SH-SY5Y (cell line): ENCODE measurements at regions not wholly inside any gene's neighbourhood (a gene's known extent, or its start where the extent isn't known, plus 50 kb on each side); places are given as distances from the start of the nearest gene placed in this dataset.
A peak's percentile ranks its signal among the peaks of the same experiment; 100 is the strongest.

ENCODE experiments used
- GATA2 ChIP-seq: IDR thresholded peaks from 2 replicates; pipeline ENCODE4 v1.6.1; 2011; ENCODE audit warnings: mild to moderate bottlenecking, low read depth, low read length
- GATA3 ChIP-seq: IDR thresholded peaks from 2 replicates; pipeline ENCODE4 v1.6.1; 2011; ENCODE audit warnings: low read depth, mild to moderate bottlenecking, low read length, moderate library complexity

DNA sequence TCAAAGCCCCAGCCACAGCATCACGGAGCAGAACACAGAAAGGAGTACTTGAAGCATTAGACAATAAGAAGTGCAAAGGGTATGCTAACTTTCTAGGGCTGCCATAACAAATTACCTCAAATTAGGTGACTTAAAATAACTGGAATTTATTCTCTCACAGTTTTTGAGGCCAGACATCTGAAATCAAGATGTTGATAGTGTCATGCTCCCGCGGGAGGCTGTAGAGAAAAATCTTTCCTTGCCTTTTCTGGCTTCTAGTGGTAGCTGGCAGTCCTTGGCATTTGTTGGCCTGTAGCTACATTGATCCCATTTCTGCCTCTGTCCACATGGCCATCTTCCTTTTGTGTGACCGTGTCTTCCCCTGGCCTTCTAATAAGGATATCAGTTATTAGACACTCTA is 51.9 kb upstream of the SPDL1 start:
- TF ChIP-seq GATA2: no peak
- TF ChIP-seq GATA3: no peak

DNA sequence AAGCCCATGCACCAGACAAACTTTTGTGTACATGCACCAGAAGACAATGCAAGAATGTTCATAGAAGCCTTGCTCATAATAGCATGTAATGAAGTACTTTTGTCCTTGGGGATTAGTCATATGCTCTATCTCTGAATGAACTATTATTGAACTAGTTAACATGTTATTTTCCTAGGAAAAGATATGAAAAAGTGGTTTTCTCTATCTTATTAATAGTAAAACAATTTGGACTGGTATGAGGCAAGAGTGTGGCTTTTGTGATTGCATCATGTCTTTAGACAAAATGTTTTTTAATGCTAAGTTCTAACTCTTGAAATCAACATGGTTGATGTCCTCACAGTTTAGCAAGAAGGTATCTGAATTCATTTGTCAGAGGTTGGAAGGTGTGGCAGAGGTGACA is 55.7 kb upstream of the SPDL1 start:
- TF ChIP-seq GATA2 (no peak), GATA3 (no peak)

GRCh38 chr5:169527066-169527465 is 56.5 kb upstream of the SPDL1 start:
- no peak for TF ChIP-seq GATA2
- TF ChIP-seq GATA3: no peak

- TF ChIP-seq GATA3: no peak
- no peak for TF ChIP-seq GATA2
Observed at GRCh38 chr5:169522851-169523250, 60.7 kb upstream of the SPDL1 start.

DNA sequence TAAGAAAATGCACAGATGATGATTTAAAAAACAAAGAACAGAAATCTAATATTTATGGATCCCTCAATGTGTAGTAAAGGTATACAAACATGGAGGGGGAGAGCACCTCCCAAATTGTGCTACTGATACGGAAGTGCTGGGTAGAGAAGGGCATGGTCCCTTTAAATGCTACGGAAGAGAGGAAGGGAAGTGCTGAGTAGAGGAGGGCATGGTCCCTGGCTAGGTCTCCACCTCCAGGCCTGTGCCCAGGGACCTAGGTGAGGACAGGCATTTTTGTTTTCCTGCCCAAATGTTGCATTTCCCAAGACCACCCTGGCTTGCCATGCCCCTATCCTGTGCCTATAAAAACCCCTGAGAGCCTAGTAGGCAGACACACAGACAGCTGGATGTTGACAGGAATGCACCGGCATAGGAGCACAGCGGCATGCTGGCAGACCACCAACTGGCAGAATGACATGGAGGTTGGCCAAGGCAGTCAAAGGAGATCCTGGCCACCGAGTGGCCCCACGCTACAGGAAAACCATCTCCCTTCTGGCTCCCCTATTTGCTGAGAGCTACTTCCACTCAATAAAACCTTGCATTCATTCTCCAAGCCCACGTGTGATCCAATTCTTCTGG is 62.1 kb upstream of the SPDL1 start:
- TF ChIP-seq GATA2 (no peak), GATA3 (no peak)

- TF ChIP-seq GATA2: no peak
- TF ChIP-seq GATA3: no peak
Observed at GRCh38 chr5:169519358-169519757, 64.2 kb upstream of the SPDL1 start.

GRCh38 chr5:169512385-169512784 is 71.2 kb upstream of the SPDL1 start:
- TF ChIP-seq GATA3: no peak
- TF ChIP-seq GATA2: no peak

GRCh38 chr5:169511708-169512107 is 71.9 kb upstream of the SPDL1 start:
- TF ChIP-seq GATA2 (no peak), GATA3 (no peak)

- TF ChIP-seq GATA2 (no peak), GATA3 (no peak)
Observed at GRCh38 chr5:169507051-169507450, 76.5 kb upstream of the SPDL1 start.

GRCh38 chr5:169503886-169504285 is 79.7 kb upstream of the SPDL1 start:
- TF ChIP-seq GATA3 (peak; percentile 90), GATA2 (peak; percentile 94)

GRCh38 chr5:169499990-169500505 is 83.5 kb upstream of the SPDL1 start:
- TF ChIP-seq GATA3 (no peak), GATA2 (no peak)

GRCh38 chr5:169496878-169497277 is 86.7 kb upstream of the SPDL1 start:
- TF ChIP-seq GATA2 (no peak), GATA3 (no peak)

DNA sequence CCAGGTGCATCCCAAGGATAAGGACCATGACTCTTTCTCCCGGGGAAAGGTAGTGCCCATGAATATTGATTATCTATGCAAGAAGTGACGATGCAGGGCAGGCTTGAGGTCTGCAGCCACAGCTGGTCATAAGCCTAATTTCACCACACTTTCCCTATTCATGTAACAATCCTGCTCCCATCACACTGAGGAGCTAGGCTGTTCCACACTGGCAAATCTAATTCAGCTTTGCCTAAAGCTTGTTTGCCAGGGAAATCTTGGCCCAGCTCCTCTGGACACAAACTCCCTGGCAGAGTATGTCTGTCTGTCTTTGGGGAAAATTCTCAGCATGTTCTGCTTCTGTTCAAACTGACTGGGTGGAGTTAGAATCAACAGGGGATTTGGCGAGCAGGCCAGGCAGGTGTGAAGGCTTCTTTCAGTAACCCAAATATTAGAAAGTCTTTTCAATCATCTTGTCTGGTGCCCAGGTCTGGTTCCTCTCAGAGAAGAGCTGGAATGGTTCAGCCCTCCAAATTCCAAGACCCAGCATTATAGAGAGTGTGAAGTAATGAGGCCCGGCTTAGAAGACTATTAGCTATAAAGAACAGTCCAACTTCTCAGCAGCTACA is 88.5 kb upstream of the SPDL1 start:
- TF ChIP-seq GATA2 (no peak), GATA3 (no peak)

DNA sequence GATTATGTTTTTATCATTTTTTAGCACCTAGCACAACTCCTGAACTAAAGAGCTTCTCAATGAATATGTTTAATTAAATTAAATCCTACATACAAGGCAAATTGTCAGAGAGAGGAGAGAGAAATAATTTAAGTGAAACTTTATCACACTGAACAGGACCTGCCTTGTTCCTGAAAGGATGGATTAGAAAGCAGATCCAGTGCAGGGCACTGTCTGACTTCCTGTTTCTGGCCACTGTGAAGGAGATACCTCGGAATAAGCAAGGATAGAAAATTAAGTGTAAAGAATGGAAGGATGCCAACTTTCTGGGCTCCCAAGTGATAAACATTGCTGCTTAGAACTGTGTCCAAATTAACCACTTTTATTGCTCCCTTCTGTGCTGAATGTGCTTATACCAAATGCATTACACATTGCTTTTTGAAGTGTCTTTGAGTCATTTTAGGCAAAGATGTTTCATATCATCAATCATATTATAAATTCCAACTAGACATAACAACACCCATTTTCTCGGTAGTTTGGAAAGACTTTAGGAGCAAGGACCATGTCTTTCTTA is 89.1 kb upstream of the SPDL1 start:
- no peak for TF ChIP-seq GATA2
- no peak for TF ChIP-seq GATA3

DNA sequence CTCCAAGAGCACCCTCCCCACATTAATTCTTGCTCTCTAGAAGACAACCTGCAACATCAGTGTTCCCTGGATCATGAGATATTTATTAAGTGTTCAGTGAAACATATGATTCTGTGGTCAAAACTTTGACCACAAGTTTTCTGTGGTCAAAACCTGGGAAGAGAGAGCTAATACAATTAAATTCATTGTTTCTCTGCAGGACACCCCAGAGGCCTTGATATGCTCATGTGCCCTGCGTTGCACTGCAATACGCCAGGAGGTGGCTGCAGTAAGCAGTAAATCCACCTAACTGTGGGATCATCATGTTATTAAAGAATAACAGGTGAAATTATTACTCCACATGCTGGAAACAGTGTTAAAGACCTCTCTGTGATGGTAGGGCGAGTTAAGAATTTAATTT is 109.3 kb upstream of the SPDL1 start:
- no peak for TF ChIP-seq GATA2
- no peak for TF ChIP-seq GATA3

- TF ChIP-seq GATA3 (no peak), GATA2 (no peak)
Observed at GRCh38 chr5:169472544-169472943, 111.0 kb upstream of the SPDL1 start.

DNA sequence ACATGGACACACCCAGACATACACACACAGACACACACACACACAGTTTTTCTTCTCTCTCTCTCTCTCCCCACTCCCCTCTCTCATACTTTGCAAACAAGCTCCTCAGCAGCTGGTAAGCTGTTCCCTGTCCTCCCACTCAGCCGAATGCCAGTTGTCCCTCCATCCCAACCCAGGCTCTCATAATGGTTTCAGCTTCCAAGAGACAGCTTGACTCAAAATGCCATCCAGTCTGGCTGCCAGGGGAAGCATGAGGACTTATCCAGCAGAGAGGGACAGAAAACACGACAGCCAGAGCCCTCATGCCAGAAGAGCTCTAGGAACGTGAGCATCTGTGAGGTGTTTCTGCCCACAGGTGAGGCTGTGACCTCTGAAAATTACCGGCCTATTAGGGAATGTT is 112.6 kb upstream of the SPDL1 start:
- TF ChIP-seq GATA2 (no peak), GATA3 (no peak)
